Muscle of leg (tissue), 3 donors: ENCODE measurements at regions not wholly inside any gene's neighbourhood (a gene's known extent, or its start where the extent isn't known, plus 50 kb on each side); places are given as distances from the start of the nearest gene placed in this dataset.
"Not testable (repeated sequence)": the region's sequence is repeated elsewhere in the genome, so short reads cannot be mapped to it uniquely, and the experiment has no call there.

Experiments
- DNase-seq: peaks from one replicate; pipeline ENCODE4 v3.0.0; 2013
- H3K27ac ChIP-seq: one replicate; pipeline ENCODE4 v1.5.1; 2013; ENCODE audit warnings: mild to moderate bottlenecking, low read length, control low read depth
- H3K27me3 ChIP-seq: one replicate; pipeline ENCODE4 v1.6.1; 2013; ENCODE audit warnings: low read length; ENCODE audit not compliant: control insufficient read depth, insufficient read depth
- H3K36me3 ChIP-seq: one replicate; pipeline ENCODE4 v1.6.1; 2013; ENCODE audit warnings: low read length; ENCODE audit not compliant: control insufficient read depth, insufficient read depth
- H3K4me1 ChIP-seq: one replicate; pipeline ENCODE4 v1.6.1; 2013; ENCODE audit warnings: low read length; ENCODE audit not compliant: control insufficient read depth, insufficient read depth
- H3K4me3 ChIP-seq: one replicate; pipeline ENCODE4 v1.5.1; 2013; ENCODE audit warnings: low read length, control low read depth
- H3K9me3 ChIP-seq: replicated peaks from 2 replicates; pipeline ENCODE4 v1.6.1; 2013; ENCODE audit warnings: low read depth, low read length; ENCODE audit not compliant: control insufficient read depth
- WGBS: methylation state at CpG from one replicate; pipeline ENCODE4 v1.1.5; 2013; ENCODE audit warnings: missing lambda C conversion rate; ENCODE audit not compliant: insufficient coverage; 5-methylcytosine and 5-hydroxymethylcytosine counted together

DNA sequence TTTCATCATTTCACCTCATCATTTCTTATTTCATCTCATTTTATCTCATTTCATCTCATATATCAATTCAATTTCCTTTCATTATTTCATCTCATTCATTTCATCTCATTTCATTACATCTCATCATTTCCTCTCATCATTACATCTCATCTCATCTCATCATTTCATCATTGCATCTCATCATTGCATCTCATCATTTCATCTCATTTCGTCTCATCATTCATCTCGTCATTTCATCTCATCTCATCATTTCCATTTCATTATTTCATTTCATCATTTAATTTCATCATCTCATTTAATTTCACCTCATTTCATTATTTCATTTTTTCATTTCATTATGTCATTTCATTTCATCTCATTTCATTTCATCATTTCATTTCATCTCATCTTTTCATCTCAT lies 168.5 kb upstream of the FAM72C start:
- no CpG with 5 or more reads among the region's 2 CpGs for WGBS
- not testable (repeated sequence) for H3K27ac ChIP-seq, H3K27me3 ChIP-seq, H3K36me3 ChIP-seq, DNase-seq, H3K4me1 ChIP-seq, H3K9me3 ChIP-seq, H3K4me3 ChIP-seq

DNA sequence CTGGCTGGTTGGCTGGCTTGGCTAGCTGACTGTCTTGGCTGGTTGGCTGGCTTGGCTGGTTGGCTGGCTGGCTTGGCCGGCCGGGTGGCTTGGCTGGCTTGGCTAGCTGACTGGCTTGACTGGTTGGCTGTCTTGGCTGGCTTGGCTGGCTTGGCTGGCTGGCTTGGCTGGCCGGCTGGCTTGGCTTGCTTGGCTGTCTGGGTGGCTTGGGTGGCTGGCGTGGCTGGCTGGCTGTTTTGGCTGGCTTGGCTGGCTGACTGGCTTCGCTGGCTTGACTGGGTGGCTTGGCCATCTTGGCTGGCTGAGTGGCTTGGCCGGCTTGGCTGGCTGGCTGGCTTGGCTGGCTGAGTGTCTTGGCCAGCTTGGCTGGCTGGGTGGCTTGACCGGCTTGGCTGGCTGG lies 133.2 kb upstream of the FAM72C start:
- H3K4me3 ChIP-seq, H3K27me3 ChIP-seq, DNase-seq, H3K36me3 ChIP-seq, H3K4me1 ChIP-seq, H3K27ac ChIP-seq: not testable (repeated sequence)
- no CpG with 5 or more reads among the region's 7 CpGs for WGBS
- H3K9me3 ChIP-seq = peaks cover 18% of the 10 kb centered on the region

DNA sequence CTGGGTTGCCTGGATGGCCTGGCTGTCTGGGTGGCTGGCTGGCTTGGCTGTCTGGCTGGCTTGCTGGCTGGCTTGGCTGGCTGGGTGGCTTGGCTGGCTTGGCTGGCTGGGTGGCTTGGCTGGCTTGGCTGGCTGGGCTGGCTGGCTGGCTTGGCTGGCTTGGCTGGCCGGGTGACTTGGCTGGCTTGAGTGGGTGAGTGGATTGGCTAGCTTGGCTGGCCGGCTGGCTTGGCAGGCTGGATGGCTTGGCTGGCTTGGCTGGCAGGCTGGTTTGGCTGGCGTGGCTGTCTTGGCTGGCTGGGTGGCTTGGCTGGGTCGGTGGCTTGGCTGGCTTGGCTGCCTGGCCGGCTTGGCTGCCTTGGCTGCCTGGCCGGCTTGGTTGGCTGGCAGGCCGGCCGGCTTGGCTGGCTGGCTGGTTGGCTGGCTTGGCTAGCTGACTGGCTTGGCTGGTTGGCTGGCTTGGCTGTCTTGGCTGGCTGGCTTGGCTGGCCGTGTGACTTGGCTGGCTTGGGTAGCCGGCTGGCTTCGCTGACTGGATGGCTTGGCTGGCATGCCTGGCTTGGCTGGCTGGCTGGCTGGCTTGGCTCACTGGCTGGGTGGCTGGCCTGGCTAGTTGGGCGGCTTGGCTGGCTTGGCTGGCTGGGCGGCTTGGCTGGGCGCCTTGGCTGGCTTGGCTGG lies 132.4 kb upstream of the FAM72C start:
- peaks cover 18% of the 10 kb centered on the region for H3K9me3 ChIP-seq
- H3K27ac ChIP-seq, H3K4me3 ChIP-seq, H3K36me3 ChIP-seq, H3K27me3 ChIP-seq, H3K4me1 ChIP-seq: not testable (repeated sequence)
- WGBS = 90% methylated on average over 14 of the region's 14 CpGs
- peak; percentile 5 for DNase-seq

DNA sequence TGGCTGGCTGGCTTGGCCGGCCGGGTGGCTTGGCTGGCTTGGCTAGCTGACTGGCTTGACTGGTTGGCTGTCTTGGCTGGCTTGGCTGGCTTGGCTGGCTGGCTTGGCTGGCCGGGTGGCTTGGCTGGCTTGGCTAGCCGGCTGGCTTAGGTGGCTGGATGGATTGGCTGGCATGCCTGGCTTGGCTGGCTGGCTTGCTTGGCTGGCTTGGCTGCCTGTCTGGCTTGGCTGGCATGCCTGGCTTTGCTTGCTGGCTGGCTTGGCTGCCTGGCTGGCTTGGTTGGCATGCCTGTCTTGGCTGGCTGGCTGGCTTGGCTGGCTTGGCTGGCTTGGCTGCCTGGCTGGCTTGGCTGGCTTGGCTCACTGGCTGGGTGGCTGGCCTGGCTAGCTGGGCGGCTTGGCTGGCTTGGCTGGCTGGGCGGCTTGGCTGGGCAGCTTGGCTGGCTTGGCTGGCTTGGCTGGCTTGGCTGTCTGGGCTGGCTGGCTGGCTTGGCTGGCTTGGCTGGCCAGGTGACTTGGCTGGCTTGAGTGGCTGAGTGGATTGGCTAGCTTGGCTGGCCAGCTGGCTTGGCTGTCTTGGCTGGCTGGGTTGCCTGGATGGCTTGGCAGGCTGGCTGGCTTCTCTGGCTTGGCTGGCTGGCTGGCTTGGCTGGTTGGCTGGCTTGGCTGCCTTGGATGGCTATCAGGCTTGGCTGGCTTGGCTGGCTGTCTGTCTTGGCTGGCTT lies 131.5 kb upstream of the FAM72C start:
- WGBS = 88% methylated on average over 4 of the region's 6 CpGs
- H3K9me3 ChIP-seq = peaks cover 18% of the 10 kb centered on the region
- H3K36me3 ChIP-seq, H3K4me1 ChIP-seq, H3K27ac ChIP-seq, DNase-seq, H3K27me3 ChIP-seq, H3K4me3 ChIP-seq: not testable (repeated sequence)

DNA sequence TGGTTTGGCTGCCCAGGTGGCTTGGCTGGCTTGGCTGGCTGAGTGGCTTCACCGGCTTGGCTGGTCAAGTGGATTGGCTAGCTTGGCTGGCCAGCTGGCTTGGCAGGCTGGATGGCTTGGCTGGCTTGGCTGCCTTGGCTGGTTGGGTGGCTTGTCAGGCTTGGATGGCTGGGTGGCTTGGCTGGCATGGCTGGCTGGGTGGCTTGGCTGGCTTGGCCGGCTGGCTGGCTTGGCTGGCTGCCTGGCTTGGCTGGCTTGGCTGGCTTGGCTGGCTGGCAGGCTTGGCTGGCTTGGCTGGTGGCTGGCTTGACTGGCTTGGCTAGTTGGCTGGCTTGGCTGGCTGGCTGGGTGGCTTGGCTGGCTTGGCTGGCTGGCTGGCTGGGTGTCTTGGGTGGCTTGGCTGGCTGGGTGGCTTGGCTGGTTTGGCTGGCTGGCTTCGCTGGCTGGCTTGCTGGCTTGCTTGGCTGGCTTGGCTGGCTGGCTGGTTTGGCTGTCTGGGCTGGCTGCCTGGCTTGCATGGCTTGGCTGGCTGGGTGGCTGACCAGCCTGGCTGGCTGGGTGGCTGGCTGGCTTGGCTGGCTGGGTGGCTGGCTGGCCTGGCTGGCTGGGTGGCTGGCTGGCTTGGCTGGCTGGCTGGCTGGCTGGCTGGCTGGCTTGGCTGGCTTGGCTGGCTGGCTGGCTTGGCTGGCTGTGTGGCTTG lies 130.4 kb upstream of the FAM72C start:
- not testable (repeated sequence) for DNase-seq, H3K4me3 ChIP-seq, H3K4me1 ChIP-seq, H3K27me3 ChIP-seq, H3K27ac ChIP-seq, H3K36me3 ChIP-seq
- WGBS = 77% methylated on average over 2 of the region's 3 CpGs
- peaks cover 18% of the 10 kb centered on the region for H3K9me3 ChIP-seq

DNA sequence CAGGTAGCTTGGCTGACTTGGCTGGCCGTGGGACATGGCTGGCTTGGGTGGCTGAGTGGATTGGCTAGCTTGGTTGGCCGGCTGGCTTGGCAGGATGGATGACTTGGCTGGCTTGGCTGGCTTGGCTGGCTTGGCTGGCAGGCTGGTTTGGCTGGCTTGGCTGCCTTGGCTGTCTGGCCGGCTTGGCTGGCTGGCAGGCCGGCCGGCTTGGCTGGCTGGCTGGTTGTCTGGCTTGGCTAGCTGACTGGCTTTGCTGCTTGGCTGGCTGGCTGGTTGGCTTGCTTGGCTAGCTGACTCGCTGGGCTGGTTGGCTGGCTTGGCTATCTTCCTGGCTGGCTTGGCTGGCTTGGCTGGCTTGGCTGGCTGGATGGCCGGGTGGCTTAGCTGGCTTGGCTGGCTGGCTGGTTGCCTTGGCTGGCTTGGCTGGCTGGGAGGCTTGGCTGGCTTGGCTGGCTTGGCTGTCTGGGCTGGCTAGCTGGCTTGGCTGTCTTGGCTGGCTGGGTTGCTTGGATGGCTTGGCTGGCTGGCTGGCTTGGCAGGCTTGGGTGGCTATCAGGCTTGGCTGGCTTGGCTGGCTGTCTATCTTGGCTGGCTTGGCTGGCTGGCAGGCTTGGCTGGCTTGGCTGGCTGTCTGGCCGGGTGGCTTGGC lies 129.7 kb upstream of the FAM72C start:
- Histone ChIP-seq H3K4me3 (no peak overlapping the region), H3K27me3 (no peaks in the 10 kb centered on the region), H3K9me3 (peaks cover 18% of the 10 kb centered on the region), H3K36me3 (no peaks in the 10 kb centered on the region), H3K27ac (no peak overlapping the region), H3K4me1 (no peaks in the 10 kb centered on the region)
- DNase-seq = peak; percentile 1
- 76% methylated on average over 8 of the region's 8 CpGs for WGBS

DNA sequence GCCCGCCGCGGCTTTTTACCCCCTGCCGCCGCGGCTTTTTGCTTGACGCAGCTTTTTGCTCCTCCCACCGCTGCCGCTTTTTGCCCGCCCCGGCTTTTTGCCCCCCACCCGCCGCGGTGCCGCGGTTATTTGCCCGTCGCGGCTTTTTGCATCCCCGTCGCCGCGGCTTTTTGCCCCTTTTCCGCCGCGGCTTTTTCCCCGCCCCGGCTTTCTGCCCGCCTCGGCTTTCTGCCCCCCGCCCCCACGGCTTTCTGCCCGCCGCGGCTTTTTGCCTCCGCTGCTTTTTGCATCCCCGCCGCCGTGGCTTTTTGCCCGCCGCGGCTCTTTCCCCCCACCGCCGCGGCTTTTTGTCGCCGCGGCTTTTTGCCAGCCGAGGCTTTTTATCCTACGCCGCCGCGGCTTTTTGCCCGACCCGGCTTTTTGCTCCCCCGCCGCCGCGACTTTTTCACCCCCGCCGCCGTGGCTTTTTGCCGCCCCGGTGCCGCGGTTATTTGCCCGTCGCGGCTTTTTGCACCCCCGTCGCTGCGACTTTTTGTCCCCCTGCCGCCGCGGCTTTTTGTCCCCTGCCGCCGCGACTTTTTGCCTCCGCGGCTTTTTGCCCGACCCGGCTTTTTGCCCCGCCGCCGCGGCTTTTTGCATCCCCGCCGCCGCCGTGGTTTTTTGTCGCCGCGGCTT lies 105.5 kb upstream of the FAM72C start:
- under 1% methylated on average over 55 of the region's 93 CpGs for WGBS
- not testable (repeated sequence) for H3K4me1 ChIP-seq, H3K9me3 ChIP-seq, H3K36me3 ChIP-seq, DNase-seq, H3K27ac ChIP-seq, H3K27me3 ChIP-seq
- H3K4me3 ChIP-seq = peak overlapping the region; percentile 53

DNA sequence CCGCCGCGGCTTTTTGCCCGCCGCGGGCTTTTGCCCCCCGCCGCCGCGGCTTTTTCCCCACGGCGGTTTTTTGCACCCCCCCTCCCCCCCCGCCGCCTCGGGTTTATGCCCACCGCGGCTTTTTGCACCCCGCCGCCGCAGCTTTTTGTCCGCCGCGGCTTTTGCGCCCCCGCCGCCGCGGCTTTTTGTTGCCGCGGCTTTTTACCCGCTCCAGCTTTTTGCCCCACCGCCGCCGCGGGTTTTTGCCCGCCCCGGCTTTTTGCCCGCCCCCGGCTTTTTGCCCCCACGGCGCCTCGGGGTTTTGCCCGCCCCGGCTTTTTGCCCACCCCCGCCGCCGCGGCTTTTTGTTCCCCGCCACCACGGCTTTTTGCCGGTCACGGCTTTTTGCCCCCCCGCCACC lies 104.9 kb upstream of the FAM72C start:
- not testable (repeated sequence) for H3K27ac ChIP-seq, H3K27me3 ChIP-seq, H3K4me1 ChIP-seq, H3K36me3 ChIP-seq, DNase-seq, H3K9me3 ChIP-seq
- H3K4me3 ChIP-seq = peak overlapping the region; percentile 53
- WGBS = no CpG with 5 or more reads among the region's 53 CpGs

DNA sequence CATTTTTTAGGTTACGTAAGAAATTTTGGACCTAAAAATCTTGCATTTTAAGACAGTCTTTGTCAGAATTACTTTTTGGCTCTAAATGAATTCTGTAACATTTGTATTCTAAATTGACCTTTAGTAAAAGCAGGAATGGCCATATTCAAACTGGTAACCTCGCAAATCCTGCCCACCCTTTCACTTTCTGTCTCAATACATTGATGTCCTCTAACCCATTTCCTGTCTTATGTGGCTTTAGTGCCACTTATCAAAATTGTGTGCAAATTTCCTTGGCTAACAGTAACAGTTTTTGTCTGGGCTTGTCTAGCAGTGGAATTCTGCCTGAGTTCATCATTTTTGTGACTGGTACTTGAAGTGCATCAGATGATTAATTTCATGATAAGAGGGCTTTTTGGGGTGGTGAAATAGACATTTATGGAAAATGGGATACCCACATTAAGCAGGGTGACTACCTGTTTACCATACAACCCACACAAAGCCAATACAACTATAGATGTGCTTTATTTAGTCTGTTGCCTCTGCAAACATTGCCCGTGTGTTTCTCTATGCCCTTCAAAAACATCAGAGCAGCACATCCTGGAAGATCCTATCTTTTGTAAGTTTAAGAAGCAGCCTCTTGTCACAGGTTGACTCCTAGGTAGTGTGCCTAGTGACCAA lies 98.7 kb upstream of the FAM72C start:
- not testable (repeated sequence) for H3K9me3 ChIP-seq
- no CpG with 5 or more reads among the region's 3 CpGs for WGBS

More for the DNA sequence above, 98.7 kb upstream of the FAM72C start:
- H3K27me3 ChIP-seq, H3K4me1 ChIP-seq, H3K27ac ChIP-seq, DNase-seq, H3K4me3 ChIP-seq, H3K36me3 ChIP-seq: not testable (repeated sequence)
